Midbrain (tissue), 1 donor: ENCODE measurements at regions not wholly inside any gene's neighbourhood (a gene's known extent, or its start where the extent isn't known, plus 50 kb on each side); places are given as distances from the start of the nearest gene placed in this dataset.
"Not testable (repeated sequence)": the region's sequence is repeated elsewhere in the genome, so short reads cannot be mapped to it uniquely, and the experiment has no call there.

Source experiments
- DNase-seq: peaks from one replicate; lab custom pipeline; 2025; lab: John Stamatoyannopoulos, UW

- DNase-seq, result no peak
These were observed 79.5 kb upstream of the GJB6 start for GRCh38 chr13:20311596-20311995.

GRCh38 chr13:20311022-20311421 is 78.9 kb upstream of the GJB6 start:
- no peak for DNase-seq

GRCh38 chr13:20306039-20306438 is 73.9 kb upstream of the GJB6 start:
- DNase-seq, result no peak

- DNase-seq, result no peak
These were observed 73.5 kb upstream of the GJB6 start for GRCh38 chr13:20305587-20305986.

- DNase-seq, result not testable (repeated sequence)
These were observed 71.9 kb upstream of the GJB6 start for GRCh38 chr13:20304061-20304460.

GRCh38 chr13:20303636-20304035 is 71.5 kb upstream of the GJB6 start:
- no peak for DNase-seq

GRCh38 chr13:20301403-20302071 is 69.4 kb upstream of the GJB6 start:
- DNase-seq, result no peak

- DNase-seq, result no peak
These were observed 68.9 kb upstream of the GJB6 start for GRCh38 chr13:20301015-20301402.

- no peak for DNase-seq
These were observed 65.1 kb upstream of the GJB6 start for GRCh38 chr13:20297181-20297580.

GRCh38 chr13:20295956-20296355 is 63.8 kb upstream of the GJB6 start:
- no peak for DNase-seq

GRCh38 chr13:20294497-20294896 is 62.4 kb upstream of the GJB6 start:
- no peak for DNase-seq

- not testable (repeated sequence) for DNase-seq
These were observed 60.2 kb upstream of the GJB6 start for GRCh38 chr13:20292301-20292700.

GRCh38 chr13:20291675-20292074 is 59.6 kb upstream of the GJB6 start:
- DNase-seq, result no peak

- no peak for DNase-seq
These were observed 58.9 kb upstream of the GJB6 start for GRCh38 chr13:20291037-20291436.

GRCh38 chr13:20288561-20288960 is 56.4 kb upstream of the GJB6 start:
- no peak for DNase-seq

- DNase-seq, result no peak
These were observed 55.9 kb upstream of the GJB6 start for GRCh38 chr13:20287976-20288375.

- DNase-seq, result no peak
These were observed 53.4 kb upstream of the GJB6 start for GRCh38 chr13:20285530-20285929.
